ENCODE measurements at regions not wholly inside any gene's neighbourhood (a gene's known extent, or its start where the extent isn't known, plus 50 kb on each side); places are given as distances from the start of the nearest gene placed in this dataset.

GRCh38 chr11:129610125-129610524 is 205.5 kb upstream of the TMEM45B start:
- TF ChIP-seq CTCF (IDR thresholded peaks at IDR 0.05), result no peak
- TF ChIP-seq POLR2A (IDR thresholded peaks at IDR 0.05), result no peak
